ENCODE measurements at regions not wholly inside any gene's neighbourhood (a gene's known extent, or its start where the extent isn't known, plus 50 kb on each side); places are given as distances from the start of the nearest gene placed in this dataset.

DNA sequence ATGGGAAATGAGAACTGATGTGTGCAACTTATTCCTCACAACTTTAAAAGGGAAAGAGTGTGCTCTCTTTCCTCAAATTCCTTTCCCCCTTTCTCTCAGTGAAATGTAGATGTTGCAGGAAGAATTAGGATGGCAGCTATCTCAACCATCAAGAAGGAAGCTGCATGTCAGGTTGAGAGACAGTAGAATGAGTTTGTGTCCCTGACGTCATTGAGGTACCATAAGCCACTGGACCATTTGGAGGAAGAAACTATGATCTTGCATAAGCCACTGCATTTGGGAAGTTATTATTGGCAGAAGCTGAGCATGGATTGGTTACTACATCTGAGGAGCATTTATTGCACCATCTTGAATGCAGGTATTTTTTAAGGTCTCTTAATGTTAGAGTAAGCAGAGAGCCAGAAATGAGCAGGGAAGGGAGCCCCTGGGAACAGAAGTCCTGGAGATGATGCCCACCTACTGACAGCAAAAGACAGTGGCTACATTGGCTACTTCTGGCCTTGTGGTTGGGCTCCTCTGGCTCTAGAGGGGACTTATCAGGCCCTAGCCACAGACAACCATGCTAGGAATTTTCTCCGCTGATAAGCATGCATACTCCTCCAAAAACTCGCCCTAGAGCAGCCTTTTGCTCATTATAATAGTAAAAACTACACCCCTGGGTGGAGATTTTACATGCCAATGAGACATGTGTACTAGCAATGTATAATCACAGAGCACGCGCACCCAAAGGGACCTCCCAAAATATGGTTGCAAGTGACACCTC lies 249.0 kb upstream of the SALL1 start:
- H4K20me1 ChIP-seq (ENCODE audit: insufficient read depth, low read length): no peaks in the 10 kb centered on the region
- intact Hi-C loops (cut with micrococcal nuclease): loop anchor here (10.0 kb wide), 1 partner anchor 245 kb away; the partner anchor contains the start of gene SALL1
- no peak overlapping the region for H2BK15ac ChIP-seq (ENCODE audit: low read depth, low read length)
- ChIA-PET POLR2A (ENCODE audit: unreplicated experiment) (no interaction called here), CTCF (interaction anchor here (0.7 kb wide), 1 partner anchor 248 kb away, joined by 3 read pairs; no protein-coding TSS in a partner anchor)
- no peak overlapping the region for H2BK5ac ChIP-seq (ENCODE audit: low read depth, low read length, poor library complexity, severe bottlenecking)
- no peak overlapping the region for H2BK20ac ChIP-seq (ENCODE audit: low read depth, low read length)
- no CpG with 5 or more reads among the region's 5 CpGs for WGBS, 2 experiments (ENCODE audit: extremely low coverage in 2 of 2, insufficient read length in 1 of 2)
- H3K23ac ChIP-seq (ENCODE audit: low read depth, low read length): no peak overlapping the region
- H3K14ac ChIP-seq (replicated peaks; ENCODE audit: low read depth, low read length): no peak overlapping the region
- H4K5ac ChIP-seq (ENCODE audit: low read depth, low read length): no peak overlapping the region
- no peak overlapping the region for H4K91ac ChIP-seq (ENCODE audit: insufficient read depth, low read depth, low read length)
- no peak overlapping the region for H3K27ac ChIP-seq (ENCODE audit: insufficient read depth, low read length)
- BruUV-seq (replicated peaks): no TSS peak
- H2AK9ac ChIP-seq (replicated peaks; ENCODE audit: low read depth, low read length, poor library complexity): no peak overlapping the region
- no peaks in the 10 kb centered on the region for H3K27me3 ChIP-seq (ENCODE audit: control insufficient read depth, insufficient read depth, low read length)
- TF ChIP-seq CHD1 (IDR thresholded peaks at IDR 0.05; ENCODE audit: low read depth, low read length): no peak
- TF ChIP-seq FOS (IDR thresholded peaks at IDR 0.05; ENCODE audit: low read depth, low read length): no peak
- TF ChIP-seq POLR2A (IDR thresholded peaks at IDR 0.05; ENCODE audit: low read depth, low read length): no peak
- no peak for TF ChIP-seq NFE2L2 (IDR thresholded peaks at IDR 0.05; ENCODE audit: low read depth, low read length)
- TF ChIP-seq BHLHE40 (IDR thresholded peaks at IDR 0.05; ENCODE audit: low read depth, low read length): no peak
- TF ChIP-seq CTCF (conservative IDR thresholded peaks at IDR 0.05; ENCODE audit: low read depth, low read length): no peak
- TF ChIP-seq RCOR1 (IDR thresholded peaks at IDR 0.05; ENCODE audit: insufficient replicate concordance, low read length): no peak
- no peak for TF ChIP-seq CEBPB (IDR thresholded peaks at IDR 0.05; ENCODE audit: low read depth, low read length)
- no peak for TF ChIP-seq ELK1 (IDR thresholded peaks at IDR 0.05; ENCODE audit: borderline replicate concordance, low read depth, low read length)
- TF ChIP-seq RFX5 (IDR thresholded peaks at IDR 0.05; ENCODE audit: low read depth, low read length): no peak
- no peak for TF ChIP-seq MAFK (IDR thresholded peaks at IDR 0.05; ENCODE audit: low read depth, low read length)
- no peak for TF ChIP-seq MAZ (IDR thresholded peaks at IDR 0.05; ENCODE audit: borderline replicate concordance, low read depth, low read length)
- no peak for TF ChIP-seq MXI1 (IDR thresholded peaks at IDR 0.05; ENCODE audit: borderline replicate concordance, low read depth, low read length)
- TF ChIP-seq, protein P1, sequence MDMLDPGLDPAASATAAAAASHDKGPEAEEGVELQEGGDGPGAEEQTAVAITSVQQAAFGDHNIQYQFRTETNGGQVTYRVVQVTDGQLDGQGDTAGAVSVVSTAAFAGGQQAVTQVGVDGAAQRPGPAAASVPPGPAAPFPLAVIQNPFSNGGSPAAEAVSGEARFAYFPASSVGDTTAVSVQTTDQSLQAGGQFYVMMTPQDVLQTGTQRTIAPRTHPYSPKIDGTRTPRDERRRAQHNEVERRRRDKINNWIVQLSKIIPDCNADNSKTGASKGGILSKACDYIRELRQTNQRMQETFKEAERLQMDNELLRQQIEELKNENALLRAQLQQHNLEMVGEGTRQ (IDR thresholded peaks at IDR 0.05; ENCODE audit: low read depth, low read length): no peak
- no peak for TF ChIP-seq RAD21 (IDR thresholded peaks at IDR 0.05; ENCODE audit: low read length)
- TF ChIP-seq SMC3 (IDR thresholded peaks at IDR 0.05; ENCODE audit: low read depth, low read length): no peak
- H3K9me1 ChIP-seq (ENCODE audit: insufficient read depth, low read length): no peaks in the 10 kb centered on the region
- no peak overlapping the region for H3K56ac ChIP-seq (ENCODE audit: extremely low read depth, insufficient read depth, low read length)
- DNase-seq (no peak), ATAC-seq (ENCODE audit: low read depth) (no peak)
- H3K9me3 ChIP-seq (ENCODE audit: control insufficient read depth, insufficient read depth, low read length): peaks cover 2% of the 10 kb centered on the region
- H3K79me1 ChIP-seq (ENCODE audit: low read depth in 1 of 2, low read length in 2 of 2): no peaks in the 10 kb centered on the region
- dilution Hi-C loops (cut with HindIII; ENCODE audit: low sequenced_read_pairs, unreplicated experiment): no loop called here
- no peak overlapping the region for H3K4me3 ChIP-seq (ENCODE audit: insufficient read depth, low read depth, low read length)
- in situ Hi-C loops (cut with MboI; ENCODE audit: low sequenced_read_pairs): no loop called here
- H3K4me1 ChIP-seq (ENCODE audit: control insufficient read depth, insufficient read depth, low read length): no peaks in the 10 kb centered on the region
- H4K8ac ChIP-seq (ENCODE audit: low read depth in 2 of 2, low read length in 2 of 2): no peak overlapping the region
- no peaks in the 10 kb centered on the region for H3K36me3 ChIP-seq (ENCODE audit: control insufficient read depth, insufficient read depth, low read length)
- no peak overlapping the region for H2AK5ac ChIP-seq (ENCODE audit: low read depth, low read length)
- no peak overlapping the region for H3K18ac ChIP-seq (ENCODE audit: low read depth, low read length)
- H2BK120ac ChIP-seq (ENCODE audit: low read depth, low read length): no peak overlapping the region
- no peak overlapping the region for H2AFZ ChIP-seq (replicated peaks; ENCODE audit: low read length, poor library complexity)
- no peak overlapping the region for H3K9ac ChIP-seq (ENCODE audit: low read depth, low read length)
- no peak overlapping the region for H3K4ac ChIP-seq (ENCODE audit: low read depth, low read length)
- H3K4me2 ChIP-seq (ENCODE audit: low read depth, low read length): no peak overlapping the region

Measured in IMR-90 (cell line).